ENCODE measurements at regions not wholly inside any gene's neighbourhood (a gene's known extent, or its start where the extent isn't known, plus 50 kb on each side); places are given as distances from the start of the nearest gene placed in this dataset.

- TF ChIP-seq POLR2A (IDR thresholded peaks at IDR 0.05), result no peak
- TF ChIP-seq, protein P1, sequence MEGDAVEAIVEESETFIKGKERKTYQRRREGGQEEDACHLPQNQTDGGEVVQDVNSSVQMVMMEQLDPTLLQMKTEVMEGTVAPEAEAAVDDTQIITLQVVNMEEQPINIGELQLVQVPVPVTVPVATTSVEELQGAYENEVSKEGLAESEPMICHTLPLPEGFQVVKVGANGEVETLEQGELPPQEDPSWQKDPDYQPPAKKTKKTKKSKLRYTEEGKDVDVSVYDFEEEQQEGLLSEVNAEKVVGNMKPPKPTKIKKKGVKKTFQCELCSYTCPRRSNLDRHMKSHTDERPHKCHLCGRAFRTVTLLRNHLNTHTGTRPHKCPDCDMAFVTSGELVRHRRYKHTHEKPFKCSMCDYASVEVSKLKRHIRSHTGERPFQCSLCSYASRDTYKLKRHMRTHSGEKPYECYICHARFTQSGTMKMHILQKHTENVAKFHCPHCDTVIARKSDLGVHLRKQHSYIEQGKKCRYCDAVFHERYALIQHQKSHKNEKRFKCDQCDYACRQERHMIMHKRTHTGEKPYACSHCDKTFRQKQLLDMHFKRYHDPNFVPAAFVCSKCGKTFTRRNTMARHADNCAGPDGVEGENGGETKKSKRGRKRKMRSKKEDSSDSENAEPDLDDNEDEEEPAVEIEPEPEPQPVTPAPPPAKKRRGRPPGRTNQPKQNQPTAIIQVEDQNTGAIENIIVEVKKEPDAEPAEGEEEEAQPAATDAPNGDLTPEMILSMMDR (IDR thresholded peaks at IDR 0.05), result no peak
These were observed 123.7 kb upstream of the NUDT6 start for GRCh38 chr4:123046096-123046495.

Data from heart left ventricle (tissue), 13 donors.